ENCODE measurements at regions not wholly inside any gene's neighbourhood (a gene's known extent, or its start where the extent isn't known, plus 50 kb on each side); places are given as distances from the start of the nearest gene placed in this dataset.

DNA sequence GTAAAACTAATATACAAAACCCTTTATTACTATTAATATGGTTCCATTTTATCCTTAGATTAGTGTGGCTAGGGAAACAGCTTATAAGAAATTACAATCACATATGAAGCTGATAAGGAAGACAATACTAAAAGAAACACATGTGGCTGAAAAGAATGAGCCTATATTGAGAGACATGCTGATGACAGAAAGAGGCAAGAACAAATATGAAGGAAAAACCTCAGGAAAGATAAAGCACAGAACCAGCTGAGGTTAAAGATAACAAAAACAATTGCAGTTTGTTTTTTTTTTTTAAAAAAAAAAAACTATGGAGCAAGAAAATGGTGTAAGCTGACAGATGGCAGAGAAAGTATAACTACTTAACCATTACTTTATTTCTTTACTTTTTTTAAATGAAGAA lies 69.2 kb upstream of the OSBPL8 start:
- Mint-ChIP-seq H3K36me3 (ENCODE audit: insufficient read depth, unreplicated experiment) (no peaks in the 10 kb centered on the region), H3K27me3 (ENCODE audit: unreplicated experiment) (no peaks in the 10 kb centered on the region), H3K27ac (ENCODE audit: unreplicated experiment) (no peak overlapping the region), H3K4me3 (ENCODE audit: low read depth, unreplicated experiment) (no peak overlapping the region), H3K4me1 (ENCODE audit: low read depth, unreplicated experiment) (no peaks in the 10 kb centered on the region), H3K9me3 (ENCODE audit: low read depth, unreplicated experiment) (no peaks in the 10 kb centered on the region)
- TF ChIP-seq, protein P1, sequence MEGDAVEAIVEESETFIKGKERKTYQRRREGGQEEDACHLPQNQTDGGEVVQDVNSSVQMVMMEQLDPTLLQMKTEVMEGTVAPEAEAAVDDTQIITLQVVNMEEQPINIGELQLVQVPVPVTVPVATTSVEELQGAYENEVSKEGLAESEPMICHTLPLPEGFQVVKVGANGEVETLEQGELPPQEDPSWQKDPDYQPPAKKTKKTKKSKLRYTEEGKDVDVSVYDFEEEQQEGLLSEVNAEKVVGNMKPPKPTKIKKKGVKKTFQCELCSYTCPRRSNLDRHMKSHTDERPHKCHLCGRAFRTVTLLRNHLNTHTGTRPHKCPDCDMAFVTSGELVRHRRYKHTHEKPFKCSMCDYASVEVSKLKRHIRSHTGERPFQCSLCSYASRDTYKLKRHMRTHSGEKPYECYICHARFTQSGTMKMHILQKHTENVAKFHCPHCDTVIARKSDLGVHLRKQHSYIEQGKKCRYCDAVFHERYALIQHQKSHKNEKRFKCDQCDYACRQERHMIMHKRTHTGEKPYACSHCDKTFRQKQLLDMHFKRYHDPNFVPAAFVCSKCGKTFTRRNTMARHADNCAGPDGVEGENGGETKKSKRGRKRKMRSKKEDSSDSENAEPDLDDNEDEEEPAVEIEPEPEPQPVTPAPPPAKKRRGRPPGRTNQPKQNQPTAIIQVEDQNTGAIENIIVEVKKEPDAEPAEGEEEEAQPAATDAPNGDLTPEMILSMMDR (IDR thresholded peaks at IDR 0.05; ENCODE audit: unreplicated experiment): no peak
- DNase-seq: no peak
- intact Hi-C loops (cut with micrococcal nuclease; ENCODE audit: unreplicated experiment): no loop called here
- no TSS peak for BruUV-seq (replicated peaks)
- CTCF ChIA-PET: interaction anchor here (0.6 kb wide), 1 partner anchor 27 kb away, joined by 4 read pairs; no protein-coding TSS in a partner anchor

DNA sequence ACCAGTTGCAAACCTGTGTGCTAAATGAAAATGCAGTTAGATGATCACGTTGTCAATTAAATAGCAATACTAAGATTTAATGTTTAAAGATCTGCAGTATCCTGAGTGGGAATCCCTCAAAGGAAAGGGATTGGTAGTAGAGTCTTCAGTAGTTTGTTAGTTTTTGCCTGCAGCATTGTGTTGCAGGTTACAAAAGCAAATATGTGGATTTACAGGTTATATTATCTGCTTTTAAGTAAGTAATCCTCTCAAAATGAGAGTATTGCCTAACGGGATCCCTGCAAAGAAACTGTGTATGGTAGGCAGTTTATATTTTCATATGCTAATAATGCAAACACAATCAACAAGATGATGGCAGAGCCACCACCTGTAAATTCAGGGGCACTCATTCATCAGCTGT lies 72.2 kb upstream of the OSBPL8 start:
- Mint-ChIP-seq H3K4me1 (ENCODE audit: low read depth, unreplicated experiment) (peaks cover 10% of the 10 kb centered on the region), H3K9me3 (ENCODE audit: low read depth, unreplicated experiment) (no peaks in the 10 kb centered on the region), H3K27me3 (ENCODE audit: unreplicated experiment) (no peaks in the 10 kb centered on the region), H3K27ac (ENCODE audit: unreplicated experiment) (no peak overlapping the region), H3K4me3 (ENCODE audit: low read depth, unreplicated experiment) (no peak overlapping the region), H3K36me3 (ENCODE audit: insufficient read depth, unreplicated experiment) (peaks cover 4% of the 10 kb centered on the region)
- no TSS peak for BruUV-seq (replicated peaks)
- intact Hi-C loops (cut with micrococcal nuclease; ENCODE audit: unreplicated experiment): no loop called here
- CTCF ChIA-PET: interaction anchor here (1.2 kb wide), 1 partner anchor 8 kb away, joined by 3 read pairs; no protein-coding TSS in a partner anchor
- no peak for DNase-seq
- TF ChIP-seq, protein P1 (IDR thresholded peaks at IDR 0.05; ENCODE audit: unreplicated experiment): no peak

DNA sequence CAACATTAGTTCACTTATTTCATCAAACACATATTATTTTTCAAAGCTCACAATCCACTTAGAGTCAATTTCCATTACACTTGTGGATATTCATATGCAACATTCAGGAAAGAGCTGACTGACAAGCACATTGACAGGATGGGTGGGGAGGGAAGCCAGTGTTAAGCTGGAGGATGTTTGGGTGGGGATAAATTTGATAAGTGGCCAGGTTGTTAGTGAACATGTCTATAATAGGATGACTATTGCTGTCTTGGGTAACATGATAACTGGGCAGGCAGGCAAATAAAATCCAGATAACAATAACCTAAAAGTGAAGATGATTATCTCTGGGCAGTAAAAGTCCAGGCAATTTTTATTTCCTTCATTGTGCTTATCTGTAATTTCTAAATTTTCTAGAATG lies 73.8 kb upstream of the OSBPL8 start:
- no TSS peak for BruUV-seq (replicated peaks)
- CTCF ChIA-PET: interaction anchor here (2.0 kb wide), 1 partner anchor 378 kb away, joined by 4 read pairs; no protein-coding TSS in a partner anchor
- TF ChIP-seq, protein P1 (IDR thresholded peaks at IDR 0.05; ENCODE audit: unreplicated experiment): no peak
- Mint-ChIP-seq H3K9me3 (ENCODE audit: low read depth, unreplicated experiment) (no peaks in the 10 kb centered on the region), H3K27me3 (ENCODE audit: unreplicated experiment) (no peaks in the 10 kb centered on the region), H3K36me3 (ENCODE audit: insufficient read depth, unreplicated experiment) (peaks cover 4% of the 10 kb centered on the region), H3K4me3 (ENCODE audit: low read depth, unreplicated experiment) (no peak overlapping the region), H3K4me1 (ENCODE audit: low read depth, unreplicated experiment) (peaks cover 12% of the 10 kb centered on the region), H3K27ac (ENCODE audit: unreplicated experiment) (no peak overlapping the region)
- no peak for DNase-seq
- intact Hi-C loops (cut with micrococcal nuclease; ENCODE audit: unreplicated experiment): no loop called here

DNA sequence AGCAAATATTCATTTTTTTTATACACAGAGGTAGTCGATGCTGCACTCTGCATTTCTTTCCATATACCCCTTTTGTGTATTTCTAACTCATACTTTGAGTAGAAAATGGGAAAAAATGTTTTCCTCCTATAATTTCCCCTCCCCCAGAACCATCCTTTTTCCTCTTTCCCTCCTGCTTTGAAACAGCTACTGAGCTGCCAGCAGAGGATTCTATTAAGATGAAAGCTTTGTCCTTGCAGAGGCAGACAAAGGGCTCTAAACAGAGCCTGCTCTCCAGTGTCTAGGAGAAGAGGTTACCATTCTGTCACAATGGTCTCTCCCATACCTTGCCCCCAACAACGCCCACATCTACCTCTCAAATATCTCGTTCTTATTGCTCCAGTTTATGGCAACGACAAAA lies 74.6 kb upstream of the OSBPL8 start:
- BruUV-seq (replicated peaks): no TSS peak
- H3K27me3 Mint-ChIP-seq (ENCODE audit: unreplicated experiment): no peaks in the 10 kb centered on the region
- H3K9me3 Mint-ChIP-seq (ENCODE audit: low read depth, unreplicated experiment): no peaks in the 10 kb centered on the region
- no peak overlapping the region for H3K4me3 Mint-ChIP-seq (ENCODE audit: low read depth, unreplicated experiment)
- intact Hi-C loops (cut with micrococcal nuclease; ENCODE audit: unreplicated experiment): no loop called here
- TF ChIP-seq, protein P1 (IDR thresholded peaks at IDR 0.05; ENCODE audit: unreplicated experiment): no peak
- peaks cover 4% of the 10 kb centered on the region for H3K36me3 Mint-ChIP-seq (ENCODE audit: insufficient read depth, unreplicated experiment)
- CTCF ChIA-PET: interaction anchor here (2.0 kb wide), 1 partner anchor 377 kb away, joined by 4 read pairs; no protein-coding TSS in a partner anchor
- DNase-seq: no peak
- H3K27ac Mint-ChIP-seq (ENCODE audit: unreplicated experiment): no peak overlapping the region
- peaks cover 12% of the 10 kb centered on the region for H3K4me1 Mint-ChIP-seq (ENCODE audit: low read depth, unreplicated experiment)

Data from Calu3 (cell line).